Bronchial epithelial cell (primary cell): ENCODE measurements at regions not wholly inside any gene's neighbourhood (a gene's known extent, or its start where the extent isn't known, plus 50 kb on each side); places are given as distances from the start of the nearest gene placed in this dataset.
A peak's percentile ranks its signal among the peaks of the same experiment; 100 is the strongest.

ENCODE experiments used
- DNase-seq: peaks from one replicate; pipeline ENCODE4 v3.0.0-alpha.2; 2010; ENCODE audit warnings: low read depth
- FAIRE-seq: peaks from 2 replicates; lab custom pipeline; 2011; peaks lifted over from hg19 to GRCh38; lab: Jason Lieb, UNC
- H3K27me3 ChIP-seq: 2 replicates; pipeline ENCODE4 v1.5.1; 2011; ENCODE audit warnings: low read length; ENCODE audit not compliant: control insufficient read depth, insufficient read depth
- H3K36me3 ChIP-seq: 2 replicates; pipeline ENCODE4 v1.5.1; 2011; ENCODE audit warnings: low read length; ENCODE audit not compliant: control insufficient read depth, insufficient read depth
- H3K4me3 ChIP-seq: 2 replicates; pipeline ENCODE4 v1.5.1; 2011; ENCODE audit warnings: mild to moderate bottlenecking, low read depth, low read length, control low read depth
- TF ChIP-seq, protein P1 (sequence below): IDR thresholded peaks from 2 replicates; pipeline ENCODE4 v1.5.1; 2011; ENCODE audit warnings: mild to moderate bottlenecking, moderate library complexity, low read length, control low read depth, inconsistent platforms; ENCODE audit not compliant: insufficient read depth, severe bottlenecking

DNA sequence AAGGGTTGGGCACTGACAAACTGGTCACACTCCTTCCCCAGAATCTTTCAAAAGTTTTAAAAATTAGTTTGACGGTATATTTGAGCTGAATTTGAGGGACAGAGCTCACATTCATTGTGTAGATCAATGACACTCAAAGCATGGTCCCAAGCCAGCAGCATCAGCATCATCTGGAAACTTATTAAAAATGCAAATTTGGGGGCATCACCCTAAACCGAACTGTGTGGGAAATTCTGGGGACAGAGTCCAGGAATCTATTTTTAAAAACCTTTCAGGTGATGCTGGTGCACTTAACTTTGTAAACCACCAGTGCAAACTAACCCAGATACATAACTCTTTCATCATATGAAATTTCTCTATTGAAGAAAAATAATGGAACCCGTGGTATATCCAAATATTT is 58.1 kb upstream of the MTAP start:
- Histone ChIP-seq H3K27me3 (no peaks in the 10 kb centered on the region), H3K36me3 (no peaks in the 10 kb centered on the region), H3K4me3 (no peak overlapping the region)
- FAIRE-seq (no peak), DNase-seq (no peak)
- TF ChIP-seq, protein P1, sequence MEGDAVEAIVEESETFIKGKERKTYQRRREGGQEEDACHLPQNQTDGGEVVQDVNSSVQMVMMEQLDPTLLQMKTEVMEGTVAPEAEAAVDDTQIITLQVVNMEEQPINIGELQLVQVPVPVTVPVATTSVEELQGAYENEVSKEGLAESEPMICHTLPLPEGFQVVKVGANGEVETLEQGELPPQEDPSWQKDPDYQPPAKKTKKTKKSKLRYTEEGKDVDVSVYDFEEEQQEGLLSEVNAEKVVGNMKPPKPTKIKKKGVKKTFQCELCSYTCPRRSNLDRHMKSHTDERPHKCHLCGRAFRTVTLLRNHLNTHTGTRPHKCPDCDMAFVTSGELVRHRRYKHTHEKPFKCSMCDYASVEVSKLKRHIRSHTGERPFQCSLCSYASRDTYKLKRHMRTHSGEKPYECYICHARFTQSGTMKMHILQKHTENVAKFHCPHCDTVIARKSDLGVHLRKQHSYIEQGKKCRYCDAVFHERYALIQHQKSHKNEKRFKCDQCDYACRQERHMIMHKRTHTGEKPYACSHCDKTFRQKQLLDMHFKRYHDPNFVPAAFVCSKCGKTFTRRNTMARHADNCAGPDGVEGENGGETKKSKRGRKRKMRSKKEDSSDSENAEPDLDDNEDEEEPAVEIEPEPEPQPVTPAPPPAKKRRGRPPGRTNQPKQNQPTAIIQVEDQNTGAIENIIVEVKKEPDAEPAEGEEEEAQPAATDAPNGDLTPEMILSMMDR = no peak

DNA sequence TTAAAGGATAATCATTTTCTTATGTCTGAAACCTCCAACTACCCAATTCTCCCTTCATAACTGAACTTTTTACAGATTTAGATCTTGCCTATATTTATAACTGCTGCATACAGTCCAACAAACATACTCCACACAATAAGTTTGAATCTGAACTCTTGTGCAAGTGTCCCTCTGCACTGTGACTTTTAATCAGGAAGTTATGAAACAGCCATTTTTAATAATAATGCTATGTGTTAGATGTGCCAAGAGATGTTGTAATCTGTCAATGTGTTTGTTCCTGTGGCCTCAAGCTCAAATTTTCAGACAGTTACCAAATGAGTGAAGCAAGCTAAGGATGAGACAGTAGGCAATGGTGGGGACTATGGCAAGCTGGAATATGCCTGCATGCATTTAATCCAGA is 57.6 kb upstream of the MTAP start:
- FAIRE-seq (no peak), DNase-seq (peak; percentile 87)
- TF ChIP-seq, protein P1 = no peak
- Histone ChIP-seq H3K4me3 (no peak overlapping the region), H3K36me3 (no peaks in the 10 kb centered on the region), H3K27me3 (no peaks in the 10 kb centered on the region)

DNA sequence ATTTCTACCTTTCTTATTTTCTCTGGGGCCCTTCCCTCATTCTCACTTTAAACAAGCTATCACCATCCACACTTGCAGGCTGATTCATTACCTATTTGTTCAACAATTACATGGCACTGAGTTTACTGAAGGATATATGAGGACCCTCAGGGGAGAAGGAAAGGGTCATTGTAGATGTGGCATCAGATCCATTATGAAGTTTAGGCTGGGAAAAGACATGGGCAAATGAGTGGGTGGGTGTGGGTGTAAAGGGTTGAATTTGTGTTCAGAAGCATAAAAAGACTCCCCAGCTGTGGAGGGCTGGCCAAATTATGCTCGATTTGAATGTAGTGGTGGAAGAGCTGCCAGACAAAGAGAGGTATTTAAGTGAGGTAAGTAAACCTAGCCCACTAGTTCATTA is 55.9 kb upstream of the MTAP start:
- DNase-seq = no peak
- TF ChIP-seq, protein P1 = no peak
- FAIRE-seq = no peak

DNA sequence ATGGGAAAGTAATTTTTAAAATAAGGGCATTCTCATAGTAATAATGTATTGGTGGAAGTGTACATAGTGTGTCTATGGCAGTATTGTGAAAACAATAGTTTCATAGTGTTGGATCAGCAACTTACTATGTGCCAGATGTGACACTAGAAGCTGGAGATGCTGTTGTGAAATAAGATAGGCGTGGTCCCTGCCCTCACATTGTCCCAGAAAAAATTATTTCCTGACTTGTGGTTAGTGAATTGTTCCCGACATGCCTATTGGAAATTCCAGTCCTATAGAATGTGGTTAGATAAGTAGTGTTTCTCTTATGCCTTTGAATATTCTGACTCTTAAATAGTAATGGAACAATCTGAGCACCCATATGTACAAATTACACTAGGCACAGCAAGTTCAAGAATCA is 55.3 kb upstream of the MTAP start:
- TF ChIP-seq, protein P1 = no peak
- DNase-seq (peak; percentile 98), FAIRE-seq (no peak)
- Histone ChIP-seq H3K36me3 (no peaks in the 10 kb centered on the region), H3K27me3 (no peaks in the 10 kb centered on the region), H3K4me3 (no peak overlapping the region)

More for the DNA sequence above, 55.9 kb upstream of the MTAP start:
- Histone ChIP-seq H3K27me3 (no peaks in the 10 kb centered on the region), H3K4me3 (no peak overlapping the region), H3K36me3 (no peaks in the 10 kb centered on the region)

DNA sequence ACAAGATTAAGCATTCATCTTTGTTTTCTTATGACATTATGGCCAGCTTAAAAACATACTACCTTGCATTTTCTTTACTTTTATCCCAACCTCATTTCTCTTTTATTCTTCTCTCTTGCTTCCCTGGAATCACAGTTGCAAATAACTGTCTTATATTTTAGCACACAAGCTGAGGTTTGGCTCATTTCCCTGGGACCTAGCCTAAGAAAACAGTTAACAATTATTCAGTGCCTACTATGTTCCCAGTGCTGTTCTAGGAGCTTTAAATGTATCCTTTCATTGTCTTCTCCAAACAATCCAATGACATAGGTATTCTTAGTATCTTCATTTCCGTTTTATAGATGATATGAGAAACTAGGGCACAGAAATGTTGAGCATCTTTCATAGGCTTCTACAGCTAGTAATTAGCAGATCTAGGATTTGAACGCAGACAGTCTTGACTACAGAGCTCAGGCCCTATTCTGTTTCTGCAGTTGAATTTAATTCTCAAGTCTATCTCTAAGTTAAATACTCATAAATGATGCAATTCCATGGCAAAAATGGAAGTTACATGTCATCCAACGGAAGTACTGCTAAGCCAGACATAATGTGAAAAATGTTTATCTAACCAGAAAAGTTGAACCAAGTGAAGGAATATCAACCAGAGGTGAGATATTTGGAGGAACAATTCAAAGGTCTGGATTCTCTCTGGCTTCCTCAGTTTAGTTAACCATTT is 52.3 kb upstream of the MTAP start:
- no peak for DNase-seq
- no peak for FAIRE-seq
- no peaks in the 10 kb centered on the region for H3K27me3 ChIP-seq
- TF ChIP-seq, protein P1 = no peak
- no peak overlapping the region for H3K4me3 ChIP-seq
- no peaks in the 10 kb centered on the region for H3K36me3 ChIP-seq

DNA sequence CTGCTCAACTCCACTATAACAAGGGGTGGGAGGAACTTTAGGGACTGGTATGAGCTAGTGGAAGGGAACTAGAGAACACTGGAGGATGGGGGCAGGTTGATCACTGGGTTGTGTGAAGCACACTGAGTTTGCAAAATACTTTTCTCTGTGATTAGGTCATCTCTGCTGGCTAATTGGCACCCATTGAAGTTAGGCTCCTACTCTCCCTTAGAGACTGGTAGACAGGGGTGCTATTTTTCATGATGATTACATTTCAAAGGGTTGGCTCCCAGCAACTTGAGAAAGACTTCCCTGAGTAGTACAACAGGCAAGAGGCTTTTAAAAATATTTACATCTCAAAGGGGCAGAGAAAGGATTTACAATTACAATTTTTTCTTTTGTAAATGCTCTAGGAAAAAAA is 50.4 kb upstream of the MTAP start:
- no peaks in the 10 kb centered on the region for H3K36me3 ChIP-seq
- H3K27me3 ChIP-seq = no peaks in the 10 kb centered on the region
- FAIRE-seq = no peak
- DNase-seq = peak; percentile 44
- no peak overlapping the region for H3K4me3 ChIP-seq
- TF ChIP-seq, protein P1 = no peak
